Panc1 (cell line): ENCODE measurements at regions not wholly inside any gene's neighbourhood (a gene's known extent, or its start where the extent isn't known, plus 50 kb on each side); places are given as distances from the start of the nearest gene placed in this dataset.

Experiments used
- ATAC-seq: fragments of 200-7000 bp; cut with Tn5 transposase; 2 replicates; pipeline ENCODE4 v1.9.1; 2020; ENCODE audit warnings: mild to moderate bottlenecking, moderate library complexity
- BruUV-seq: library from RNA; stranded (reverse); fragments of 400-500 nt; replicated peaks from 2 replicates; lab custom pipeline; 2021; lab: Mats Ljungman, UMichigan
- CTCF ChIA-PET: fragments of 300-600 bp; sonication (Branson Sonifier 250); formaldehyde crosslinking; loops from one replicate; lab custom pipeline; 2022; ENCODE audit warnings: antibody characterized with exemption; lab: Charles Lee
- POLR2A ChIA-PET: fragments of 300-600 bp; sonication (Branson Sonifier 250); formaldehyde crosslinking; loops from one replicate; lab custom pipeline; 2022; ENCODE audit warnings: antibody characterized with exemption; lab: Charles Lee
- DNase-seq: peaks from one replicate; pipeline ENCODE4 v3.0.0-alpha.2; 2010; ENCODE audit warnings: low read depth, low spot score
- H3K27ac ChIP-seq: 2 replicates; pipeline ENCODE4 v1.5.1; 2011; ENCODE audit warnings: mild to moderate bottlenecking, low read length, inconsistent platforms
- H3K27me3 ChIP-seq: fragments of 200-500 bp; sonication (Bioruptor generic); 2 replicates; pipeline ENCODE4 v1.6.0; 2014; ENCODE audit warnings: low read length, inconsistent platforms; ENCODE audit not compliant: control insufficient read depth, insufficient read depth
- H3K36me3 ChIP-seq: fragments of 200-500 bp; sonication (Bioruptor generic); 2 replicates; pipeline ENCODE4 v1.5.1; 2014; ENCODE audit warnings: inconsistent platforms, mild to moderate bottlenecking, low read length, moderate library complexity; ENCODE audit not compliant: control insufficient read depth, insufficient read depth
- H3K4me1 ChIP-seq: 2 replicates; pipeline ENCODE4 v1.5.1; 2011; ENCODE audit warnings: inconsistent platforms, mild to moderate bottlenecking, low read length, moderate library complexity; ENCODE audit not compliant: control insufficient read depth, insufficient read depth
- H3K4me3 ChIP-seq, 2 experiments: 2 replicates each; pipeline ENCODE4 v1.5.1; 2011 to 2012; ENCODE audit warnings: low read depth in 2 of 2, low read length in 2 of 2, mild to moderate bottlenecking in 2 of 2, inconsistent platforms in 1 of 2, moderate library complexity in 1 of 2
- H3K9me3 ChIP-seq: fragments of 200-500 bp; sonication (Bioruptor generic); 2 replicates; pipeline ENCODE4 v1.5.1; 2014; ENCODE audit warnings: low read depth, mild to moderate bottlenecking, inconsistent platforms, low read length, moderate library complexity; ENCODE audit not compliant: control insufficient read depth, insufficient read depth
- CTCF ChIP-seq: fragments of 450-650 bp; IDR thresholded peaks from 2 replicates; pipeline ENCODE4 v1.5.1; 2017; ENCODE audit warnings: mild to moderate bottlenecking
- POLR2AphosphoS5 ChIP-seq: IDR thresholded peaks from 2 replicates; pipeline ENCODE4 v1.6.1; 2012; ENCODE audit warnings: mild to moderate bottlenecking, low read depth, low read length, moderate library complexity
- REST ChIP-seq, 2 experiments: IDR thresholded peaks; 2 replicates each; pipeline ENCODE4 v1.6.1; 2011 to 2012; ENCODE audit warnings: low read depth in 2 of 2, control low read depth in 1 of 2, low read length in 1 of 2, mild to moderate bottlenecking in 1 of 2, moderate library complexity in 1 of 2; ENCODE audit not compliant: insufficient read depth in 1 of 2
- SIN3A ChIP-seq: IDR thresholded peaks from 2 replicates; pipeline ENCODE4 v1.6.1; 2012; ENCODE audit warnings: low read depth, mild to moderate bottlenecking, low read length, moderate library complexity, borderline replicate concordance; ENCODE audit not compliant: insufficient read depth
- TCF7L2 ChIP-seq: IDR thresholded peaks from 2 replicates; pipeline ENCODE4 v1.6.1; 2011; ENCODE audit warnings: mild to moderate bottlenecking, low read depth, low read length, inconsistent platforms
- in situ Hi-C: cut with HindIII; loops from 2 replicates; pipeline ENCODE4 v1.10.0; 2016; ENCODE audit warnings: low sequenced_read_pairs, low pct_unique_long_range_greater_than_20kb
- intact Hi-C: fragments of 100-400 bp; cut with micrococcal nuclease; formaldehyde crosslinking; loops from one replicate; pipeline ENCODE4 v1.10.0; 2022; ENCODE audit not compliant: unreplicated experiment

- no peak overlapping the region for H3K27ac ChIP-seq
- CTCF ChIA-PET: no interaction called here
- ATAC-seq (no peak), DNase-seq (no peak)
- intact Hi-C loops: no loop called here
- POLR2A ChIA-PET: no interaction called here
- no peaks in the 10 kb centered on the region for H3K27me3 ChIP-seq
- no peaks in the 10 kb centered on the region for H3K9me3 ChIP-seq
- no peak overlapping the region for H3K4me3 ChIP-seq
- BruUV-seq: no TSS peak
- in situ Hi-C loops: no loop called here
- H3K36me3 ChIP-seq: no peaks in the 10 kb centered on the region
- TF ChIP-seq REST (IDR thresholded peaks at IDR 0.05; ENCODE audit: insufficient read depth in 1 of 2, low read depth in 2 of 2, low read length in 1 of 2) (no peak), TCF7L2 (no peak)
- no peaks in the 10 kb centered on the region for H3K4me1 ChIP-seq
Observed at GRCh38 chr14:61965030-61965745, 203.0 kb downstream of the SNAPC1 start.

- no peaks in the 10 kb centered on the region for H3K27me3 ChIP-seq
- BruUV-seq: no TSS peak
- H3K27ac ChIP-seq: no peak overlapping the region
- no peak overlapping the region for H3K4me3 ChIP-seq
- ChIA-PET POLR2A (no interaction called here), CTCF (no interaction called here)
- intact Hi-C loops: no loop called here
- no peaks in the 10 kb centered on the region for H3K9me3 ChIP-seq
- no peak for DNase-seq
- TF ChIP-seq SIN3A: no peak
- no peak for TF ChIP-seq CTCF
- no peak for TF ChIP-seq TCF7L2
- in situ Hi-C loops: no loop called here
- no peaks in the 10 kb centered on the region for H3K36me3 ChIP-seq
- no peaks in the 10 kb centered on the region for H3K4me1 ChIP-seq
- no peak for ATAC-seq
Observed at GRCh38 chr14:61968207-61968606, 206.0 kb downstream of the SNAPC1 start.

- no peak overlapping the region for H3K27ac ChIP-seq
Observed at GRCh38 chr14:61972711-61973110, 210.5 kb downstream of the SNAPC1 start.

More at GRCh38 chr14:61972711-61973110, 210.5 kb downstream of the SNAPC1 start:
- Histone ChIP-seq H3K4me1 (no peaks in the 10 kb centered on the region), H3K36me3 (no peaks in the 10 kb centered on the region), H3K4me3 (no peak overlapping the region), H3K27me3 (no peaks in the 10 kb centered on the region), H3K9me3 (no peaks in the 10 kb centered on the region)
- TF ChIP-seq CTCF: no peak
- TF ChIP-seq TCF7L2: no peak
- TF ChIP-seq POLR2AphosphoS5: no peak
- no peak for TF ChIP-seq SIN3A
- ATAC-seq: no peak
- in situ Hi-C loops: no loop called here
- intact Hi-C loops: no loop called here
- no TSS peak for BruUV-seq
- ChIA-PET CTCF (no interaction called here), POLR2A (no interaction called here)
- no peak for DNase-seq
